GM21825 (cell line): ENCODE measurements at regions not wholly inside any gene's neighbourhood (a gene's known extent, or its start where the extent isn't known, plus 50 kb on each side); places are given as distances from the start of the nearest gene placed in this dataset.

Source experiments
- ATAC-seq: cut with Tn5 transposase; IDR thresholded peaks from one replicate; pipeline ENCODE4 v1.9.1; 2021; ENCODE audit warnings: mild to moderate bottlenecking, moderate library complexity; ENCODE audit not compliant: unreplicated experiment

GRCh38 chr16:62406387-62406786, 370.1 kb upstream of the CDH8 start:
- no peak for ATAC-seq

GRCh38 chr16:62404842-62405611, 368.8 kb upstream of the CDH8 start:
- no peak for ATAC-seq

- ATAC-seq = no peak
Observed at GRCh38 chr16:62392698-62393097, 356.5 kb upstream of the CDH8 start.

GRCh38 chr16:62391940-62392339, 355.7 kb upstream of the CDH8 start:
- ATAC-seq = no peak

- ATAC-seq = no peak
Observed at GRCh38 chr16:62391134-62391533, 354.9 kb upstream of the CDH8 start.

GRCh38 chr16:62390214-62390613, 354.0 kb upstream of the CDH8 start:
- ATAC-seq = no peak

GRCh38 chr16:62386411-62386810, 350.2 kb upstream of the CDH8 start:
- no peak for ATAC-seq

- no peak for ATAC-seq
Observed at GRCh38 chr16:62383941-62384340, 347.7 kb upstream of the CDH8 start.

GRCh38 chr16:62370445-62370844, 334.2 kb upstream of the CDH8 start:
- ATAC-seq = no peak

- ATAC-seq = no peak
Observed at GRCh38 chr16:62363501-62363900, 327.3 kb upstream of the CDH8 start.

- no peak for ATAC-seq
Observed at GRCh38 chr16:62353355-62353754, 317.1 kb upstream of the CDH8 start.

- ATAC-seq = no peak
Observed at GRCh38 chr16:62342216-62342615, 306.0 kb upstream of the CDH8 start.

- ATAC-seq = no peak
Observed at GRCh38 chr16:62335356-62335755, 299.1 kb upstream of the CDH8 start.

- ATAC-seq = no peak
Observed at GRCh38 chr16:62321606-62322005, 285.4 kb upstream of the CDH8 start.

- ATAC-seq = no peak
Observed at GRCh38 chr16:62298600-62298999, 262.4 kb upstream of the CDH8 start.

GRCh38 chr16:62294213-62294972, 258.2 kb upstream of the CDH8 start:
- ATAC-seq = no peak

- ATAC-seq = no peak
Observed at GRCh38 chr16:62288990-62289629, 252.9 kb upstream of the CDH8 start.

GRCh38 chr16:62280506-62280905, 244.3 kb upstream of the CDH8 start:
- no peak for ATAC-seq

GRCh38 chr16:62277942-62278341, 241.7 kb upstream of the CDH8 start:
- ATAC-seq = no peak

- ATAC-seq = no peak
Observed at GRCh38 chr16:62276637-62277036, 240.4 kb upstream of the CDH8 start.

GRCh38 chr16:62272035-62272434, 235.8 kb upstream of the CDH8 start:
- ATAC-seq = no peak

GRCh38 chr16:62261760-62262159, 225.5 kb upstream of the CDH8 start:
- ATAC-seq = no peak
